ENCODE measurements at regions not wholly inside any gene's neighbourhood (a gene's known extent, or its start where the extent isn't known, plus 50 kb on each side); places are given as distances from the start of the nearest gene placed in this dataset.

- no peaks in the 10 kb centered on the region for H4K20me1 ChIP-seq (ENCODE audit: insufficient read depth)
- no peak for TF ChIP-seq CTCF (conservative IDR thresholded peaks at IDR 0.05; ENCODE audit: low read depth, low read length)
- H3K4me1 ChIP-seq (ENCODE audit: low read depth, poor library complexity, severe bottlenecking): no peaks in the 10 kb centered on the region
- no peak overlapping the region for H3K4me2 ChIP-seq
- no peak overlapping the region for H3K4me3 ChIP-seq (IDR thresholded peaks at IDR 0.05; ENCODE audit: insufficient read depth, low read depth, low read length)
- H3K36me3 ChIP-seq (ENCODE audit: insufficient read depth): no peaks in the 10 kb centered on the region
- no peaks in the 10 kb centered on the region for H3K27me3 ChIP-seq (ENCODE audit: insufficient read depth, low read depth)
- no peak overlapping the region for H3K9ac ChIP-seq
- H3K79me2 ChIP-seq (ENCODE audit: insufficient read depth, low read depth): no peaks in the 10 kb centered on the region
- no peak overlapping the region for H2AFZ ChIP-seq (ENCODE audit: low read depth)
- no peak overlapping the region for H3K27ac ChIP-seq
These were observed 162.7 kb upstream of the MEIS2 start for GRCh38 chr15:37262922-37263608.

- Histone ChIP-seq H3K4me3 (IDR thresholded peaks at IDR 0.05; ENCODE audit: insufficient read depth, low read depth, low read length) (no peak overlapping the region), H3K4me2 (no peak overlapping the region), H3K9ac (no peak overlapping the region), H4K20me1 (ENCODE audit: insufficient read depth) (no peaks in the 10 kb centered on the region), H3K27ac (no peak overlapping the region), H3K4me1 (ENCODE audit: low read depth, poor library complexity, severe bottlenecking) (no peaks in the 10 kb centered on the region), H3K79me2 (ENCODE audit: insufficient read depth, low read depth) (no peaks in the 10 kb centered on the region), H2AFZ (ENCODE audit: low read depth) (no peak overlapping the region), H3K36me3 (ENCODE audit: insufficient read depth) (no peaks in the 10 kb centered on the region), H3K27me3 (ENCODE audit: insufficient read depth, low read depth) (no peaks in the 10 kb centered on the region)
- no peak for TF ChIP-seq CTCF (conservative IDR thresholded peaks at IDR 0.05; ENCODE audit: low read depth, low read length)
These were observed 188.9 kb upstream of the MEIS2 start for GRCh38 chr15:37289109-37289765.

- Histone ChIP-seq H2AFZ (ENCODE audit: low read depth) (no peak overlapping the region), H4K20me1 (ENCODE audit: insufficient read depth) (no peaks in the 10 kb centered on the region), H3K4me1 (ENCODE audit: low read depth, poor library complexity, severe bottlenecking) (no peaks in the 10 kb centered on the region), H3K4me3 (IDR thresholded peaks at IDR 0.05; ENCODE audit: insufficient read depth, low read depth, low read length) (no peak overlapping the region), H3K9ac (no peak overlapping the region), H3K4me2 (no peak overlapping the region), H3K36me3 (ENCODE audit: insufficient read depth) (no peaks in the 10 kb centered on the region), H3K27me3 (ENCODE audit: insufficient read depth, low read depth) (no peaks in the 10 kb centered on the region), H3K79me2 (ENCODE audit: insufficient read depth, low read depth) (no peaks in the 10 kb centered on the region), H3K27ac (no peak overlapping the region)
- TF ChIP-seq CTCF (conservative IDR thresholded peaks at IDR 0.05; ENCODE audit: low read depth, low read length): no peak
These were observed 191.6 kb upstream of the MEIS2 start for GRCh38 chr15:37291920-37292319.

GRCh38 chr15:37298271-37298670 lies 197.9 kb upstream of the MEIS2 start:
- H3K4me3 ChIP-seq (IDR thresholded peaks at IDR 0.05; ENCODE audit: insufficient read depth, low read depth, low read length): no peak overlapping the region
- H3K4me2 ChIP-seq: no peak overlapping the region
- H2AFZ ChIP-seq (ENCODE audit: low read depth): no peak overlapping the region
- H3K4me1 ChIP-seq (ENCODE audit: low read depth, poor library complexity, severe bottlenecking): no peaks in the 10 kb centered on the region
- no peaks in the 10 kb centered on the region for H3K79me2 ChIP-seq (ENCODE audit: insufficient read depth, low read depth)
- H3K27ac ChIP-seq: no peak overlapping the region
- H4K20me1 ChIP-seq (ENCODE audit: insufficient read depth): no peaks in the 10 kb centered on the region
- H3K27me3 ChIP-seq (ENCODE audit: insufficient read depth, low read depth): no peaks in the 10 kb centered on the region
- no peak for TF ChIP-seq CTCF (conservative IDR thresholded peaks at IDR 0.05; ENCODE audit: low read depth, low read length)
- H3K36me3 ChIP-seq (ENCODE audit: insufficient read depth): no peaks in the 10 kb centered on the region
- H3K9ac ChIP-seq: no peak overlapping the region

All from KMS-11 (cell line).